SK-N-SH treated with all-trans-retinoic acid at 6 μM for 48 hours (cell line): ENCODE measurements at regions not wholly inside any gene's neighbourhood (a gene's known extent, or its start where the extent isn't known, plus 50 kb on each side); places are given as distances from the start of the nearest gene placed in this dataset.

Experiments used
- ARNTL ChIP-seq: fragments of 450-650 bp; formaldehyde crosslinking; IDR thresholded peaks from 2 replicates; pipeline ENCODE4 v1.5.0; 2020; ENCODE audit warnings: low read depth, mild to moderate bottlenecking, moderate library complexity, borderline replicate concordance
- BACH2 ChIP-seq: fragments of 250-450 bp; sonication (Bioruptor Pico); IDR thresholded peaks from 2 replicates; pipeline ENCODE4 v1.9.0; 2021; ENCODE audit warnings: mild to moderate bottlenecking, borderline replicate concordance
- ISL1 ChIP-seq: fragments of 250-450 bp; sonication (Bioruptor Pico); IDR thresholded peaks from 2 replicates; pipeline ENCODE4 v2.1.2; 2022; ENCODE audit warnings: mild to moderate bottlenecking, moderate library complexity
- OSR1 ChIP-seq: fragments of 250-450 bp; sonication (Bioruptor Pico); IDR thresholded peaks from 2 replicates; pipeline ENCODE4 v1.8.0; 2022; ENCODE audit warnings: moderate library complexity, mild to moderate bottlenecking, inconsistent platforms
- POU6F1 ChIP-seq: fragments of 250-450 bp; sonication (Bioruptor Pico); IDR thresholded peaks from 2 replicates; pipeline ENCODE4 v1.8.0; 2021; ENCODE audit warnings: low read depth, mild to moderate bottlenecking, moderate library complexity, borderline replicate concordance
- SNAI2 ChIP-seq: fragments of 250-450 bp; sonication (Bioruptor Pico); IDR thresholded peaks from 2 replicates; pipeline ENCODE4 v1.5.0; 2020; ENCODE audit warnings: mild to moderate bottlenecking, moderate library complexity
- TCF4 ChIP-seq: fragments of 250-450 bp; sonication (Bioruptor Pico); IDR thresholded peaks from 2 replicates; pipeline ENCODE4 v1.8.0; 2021; ENCODE audit warnings: mild to moderate bottlenecking, moderate library complexity, borderline replicate concordance
- ZC3H10 ChIP-seq: fragments of 250-450 bp; sonication (Bioruptor Pico); IDR thresholded peaks from 2 replicates; pipeline ENCODE4 v1.5.1; 2021; ENCODE audit warnings: mild to moderate bottlenecking, moderate library complexity
- ZFP3 ChIP-seq: fragments of 250-450 bp; sonication (Bioruptor Pico); IDR thresholded peaks from 2 replicates; pipeline ENCODE4 v1.5.0; 2020; ENCODE audit warnings: mild to moderate bottlenecking, moderate library complexity
- ZFP30 ChIP-seq: fragments of 450-650 bp; formaldehyde crosslinking; IDR thresholded peaks from 2 replicates; pipeline ENCODE4 v1.5.0; 2022; ENCODE audit warnings: mild to moderate bottlenecking, moderate library complexity
- ZNF70 ChIP-seq: fragments of 450-650 bp; formaldehyde crosslinking; IDR thresholded peaks from 2 replicates; pipeline ENCODE4 v1.5.0; 2020; ENCODE audit warnings: mild to moderate bottlenecking, moderate library complexity
- ZNF8 ChIP-seq: fragments of 450-650 bp; formaldehyde crosslinking; IDR thresholded peaks from 2 replicates; pipeline ENCODE4 v1.5.0; 2020; ENCODE audit warnings: mild to moderate bottlenecking, moderate library complexity
- TF ChIP-seq, protein P1 (sequence below): fragments of 250-450 bp; sonication (Bioruptor Pico); IDR thresholded peaks from 2 replicates; pipeline ENCODE4 v1.5.0; 2020; ENCODE audit warnings: mild to moderate bottlenecking, moderate library complexity
- TF ChIP-seq, protein P2 (sequence below): fragments of 250-450 bp; sonication (Bioruptor Pico); IDR thresholded peaks from 2 replicates; pipeline ENCODE4 v1.8.0; 2020; ENCODE audit warnings: mild to moderate bottlenecking, moderate library complexity, borderline replicate concordance

GRCh38 chr1:105686874-105687690 is 1369.4 kb upstream of the PRMT6 start:
- TF ChIP-seq ZFP3 (CRISPR knock-in tag) (no peak), OSR1 (CRISPR knock-in tag) (no peak), ARNTL (no peak), ZFP30 (no peak), ISL1 (no peak), POU6F1 (CRISPR knock-in tag) (no peak), ZC3H10 (CRISPR knock-in tag) (no peak), ZNF8 (CRISPR knock-in tag) (no peak), ZNF70 (no peak), TCF4 (no peak), BACH2 (no peak), SNAI2 (CRISPR knock-in tag) (no peak)
- TF ChIP-seq, protein P1, sequence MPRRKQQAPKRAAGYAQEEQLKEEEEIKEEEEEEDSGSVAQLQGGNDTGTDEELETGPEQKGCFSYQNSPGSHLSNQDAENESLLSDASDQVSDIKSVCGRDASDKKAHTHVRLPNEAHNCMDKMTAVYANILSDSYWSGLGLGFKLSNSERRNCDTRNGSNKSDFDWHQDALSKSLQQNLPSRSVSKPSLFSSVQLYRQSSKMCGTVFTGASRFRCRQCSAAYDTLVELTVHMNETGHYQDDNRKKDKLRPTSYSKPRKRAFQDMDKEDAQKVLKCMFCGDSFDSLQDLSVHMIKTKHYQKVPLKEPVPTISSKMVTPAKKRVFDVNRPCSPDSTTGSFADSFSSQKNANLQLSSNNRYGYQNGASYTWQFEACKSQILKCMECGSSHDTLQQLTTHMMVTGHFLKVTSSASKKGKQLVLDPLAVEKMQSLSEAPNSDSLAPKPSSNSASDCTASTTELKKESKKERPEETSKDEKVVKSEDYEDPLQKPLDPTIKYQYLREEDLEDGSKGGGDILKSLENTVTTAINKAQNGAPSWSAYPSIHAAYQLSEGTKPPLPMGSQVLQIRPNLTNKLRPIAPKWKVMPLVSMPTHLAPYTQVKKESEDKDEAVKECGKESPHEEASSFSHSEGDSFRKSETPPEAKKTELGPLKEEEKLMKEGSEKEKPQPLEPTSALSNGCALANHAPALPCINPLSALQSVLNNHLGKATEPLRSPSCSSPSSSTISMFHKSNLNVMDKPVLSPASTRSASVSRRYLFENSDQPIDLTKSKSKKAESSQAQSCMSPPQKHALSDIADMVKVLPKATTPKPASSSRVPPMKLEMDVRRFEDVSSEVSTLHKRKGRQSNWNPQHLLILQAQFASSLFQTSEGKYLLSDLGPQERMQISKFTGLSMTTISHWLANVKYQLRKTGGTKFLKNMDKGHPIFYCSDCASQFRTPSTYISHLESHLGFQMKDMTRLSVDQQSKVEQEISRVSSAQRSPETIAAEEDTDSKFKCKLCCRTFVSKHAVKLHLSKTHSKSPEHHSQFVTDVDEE (CRISPR knock-in tag): no peak
- TF ChIP-seq, protein P2, sequence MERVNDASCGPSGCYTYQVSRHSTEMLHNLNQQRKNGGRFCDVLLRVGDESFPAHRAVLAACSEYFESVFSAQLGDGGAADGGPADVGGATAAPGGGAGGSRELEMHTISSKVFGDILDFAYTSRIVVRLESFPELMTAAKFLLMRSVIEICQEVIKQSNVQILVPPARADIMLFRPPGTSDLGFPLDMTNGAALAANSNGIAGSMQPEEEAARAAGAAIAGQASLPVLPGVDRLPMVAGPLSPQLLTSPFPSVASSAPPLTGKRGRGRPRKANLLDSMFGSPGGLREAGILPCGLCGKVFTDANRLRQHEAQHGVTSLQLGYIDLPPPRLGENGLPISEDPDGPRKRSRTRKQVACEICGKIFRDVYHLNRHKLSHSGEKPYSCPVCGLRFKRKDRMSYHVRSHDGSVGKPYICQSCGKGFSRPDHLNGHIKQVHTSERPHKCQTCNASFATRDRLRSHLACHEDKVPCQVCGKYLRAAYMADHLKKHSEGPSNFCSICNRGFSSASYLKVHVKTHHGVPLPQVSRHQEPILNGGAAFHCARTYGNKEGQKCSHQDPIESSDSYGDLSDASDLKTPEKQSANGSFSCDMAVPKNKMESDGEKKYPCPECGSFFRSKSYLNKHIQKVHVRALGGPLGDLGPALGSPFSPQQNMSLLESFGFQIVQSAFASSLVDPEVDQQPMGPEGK (CRISPR knock-in tag): no peak
